ENCODE measurements at regions not wholly inside any gene's neighbourhood (a gene's known extent, or its start where the extent isn't known, plus 50 kb on each side); places are given as distances from the start of the nearest gene placed in this dataset.

DNA sequence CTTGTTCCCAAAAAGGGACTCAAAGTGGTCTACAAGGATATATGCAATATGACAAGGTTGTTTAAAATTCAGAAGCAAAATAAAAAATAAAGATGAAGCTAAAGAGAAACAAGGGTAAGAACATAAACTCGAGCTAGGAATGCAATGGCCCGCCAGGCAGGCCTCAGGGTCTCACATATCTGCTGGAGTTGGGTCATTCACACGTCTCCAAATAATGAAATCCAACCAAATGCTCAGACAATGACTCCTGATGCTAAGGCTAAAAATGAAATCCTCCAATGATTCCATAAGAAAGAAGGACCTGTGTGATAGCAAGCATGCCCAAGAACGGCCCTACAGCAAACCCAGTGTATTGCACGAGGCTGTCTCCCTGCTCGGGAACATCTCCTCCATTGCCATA, 153.3 kb upstream of the ETS2 start:
- Histone ChIP-seq H3K9ac (ENCODE audit: low read length) (no peak overlapping the region), H3K9me3 (ENCODE audit: insufficient read depth, low read length) (no peaks in the 10 kb centered on the region), H3K36me3 (ENCODE audit: low read length) (no peaks in the 10 kb centered on the region), H3K4me3 (ENCODE audit: insufficient read depth, low read length, poor library complexity, severe bottlenecking) (no peak overlapping the region), H3K79me2 (ENCODE audit: insufficient read depth, low read length) (no peaks in the 10 kb centered on the region), H3K27me3 (ENCODE audit: low read length) (no peaks in the 10 kb centered on the region), H3K27ac (ENCODE audit: low read depth, low read length) (no peak overlapping the region), H3F3A (ENCODE audit: insufficient read depth) (no peaks in the 10 kb centered on the region), H3K4me2 (ENCODE audit: low read depth, low read length, poor library complexity, severe bottlenecking) (no peak overlapping the region), H4K20me1 (ENCODE audit: low read depth, low read length) (no peaks in the 10 kb centered on the region), H3K9me2 (replicated peaks; ENCODE audit: insufficient read depth, low read length) (no peaks in the 10 kb centered on the region), H2AFZ (ENCODE audit: low read depth, low read length, severe bottlenecking) (no peak overlapping the region)
- TF ChIP-seq, protein P1, sequence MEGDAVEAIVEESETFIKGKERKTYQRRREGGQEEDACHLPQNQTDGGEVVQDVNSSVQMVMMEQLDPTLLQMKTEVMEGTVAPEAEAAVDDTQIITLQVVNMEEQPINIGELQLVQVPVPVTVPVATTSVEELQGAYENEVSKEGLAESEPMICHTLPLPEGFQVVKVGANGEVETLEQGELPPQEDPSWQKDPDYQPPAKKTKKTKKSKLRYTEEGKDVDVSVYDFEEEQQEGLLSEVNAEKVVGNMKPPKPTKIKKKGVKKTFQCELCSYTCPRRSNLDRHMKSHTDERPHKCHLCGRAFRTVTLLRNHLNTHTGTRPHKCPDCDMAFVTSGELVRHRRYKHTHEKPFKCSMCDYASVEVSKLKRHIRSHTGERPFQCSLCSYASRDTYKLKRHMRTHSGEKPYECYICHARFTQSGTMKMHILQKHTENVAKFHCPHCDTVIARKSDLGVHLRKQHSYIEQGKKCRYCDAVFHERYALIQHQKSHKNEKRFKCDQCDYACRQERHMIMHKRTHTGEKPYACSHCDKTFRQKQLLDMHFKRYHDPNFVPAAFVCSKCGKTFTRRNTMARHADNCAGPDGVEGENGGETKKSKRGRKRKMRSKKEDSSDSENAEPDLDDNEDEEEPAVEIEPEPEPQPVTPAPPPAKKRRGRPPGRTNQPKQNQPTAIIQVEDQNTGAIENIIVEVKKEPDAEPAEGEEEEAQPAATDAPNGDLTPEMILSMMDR (IDR thresholded peaks at IDR 0.05; ENCODE audit: insufficient read depth, low read length, poor library complexity, severe bottlenecking), result no peak
- no peak for TF ChIP-seq EZH2phosphoT487 (conservative IDR thresholded peaks at IDR 0.05; ENCODE audit: low read length)

DNA sequence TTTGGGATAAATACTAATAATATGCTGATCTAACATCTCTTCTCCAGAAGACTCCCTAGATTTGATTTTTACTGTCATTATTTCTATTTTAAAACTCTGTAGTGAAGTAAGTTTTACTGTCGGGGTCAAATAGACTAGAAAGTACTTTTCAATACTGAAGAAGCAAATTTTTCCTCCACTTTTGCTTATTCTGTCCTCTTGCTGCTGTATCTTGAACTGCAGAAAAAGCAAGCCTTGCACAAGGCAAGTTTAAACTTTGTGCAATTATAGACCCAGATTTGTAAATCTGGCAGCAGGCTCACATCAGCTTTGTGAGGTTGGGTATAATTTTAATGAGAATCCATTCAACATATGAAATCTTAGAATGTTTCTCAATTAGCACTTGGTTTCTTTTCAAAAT, 151.1 kb upstream of the ETS2 start:
- no peak overlapping the region for H3K9ac ChIP-seq (ENCODE audit: low read length)
- no peaks in the 10 kb centered on the region for H3K9me3 ChIP-seq (ENCODE audit: insufficient read depth, low read length)
- H3F3A ChIP-seq (ENCODE audit: insufficient read depth), result no peaks in the 10 kb centered on the region
- H3K4me2 ChIP-seq (ENCODE audit: low read depth, low read length, poor library complexity, severe bottlenecking), result no peak overlapping the region
- H3K4me3 ChIP-seq (ENCODE audit: insufficient read depth, low read length, poor library complexity, severe bottlenecking), result no peak overlapping the region
- no peaks in the 10 kb centered on the region for H3K9me2 ChIP-seq (replicated peaks; ENCODE audit: insufficient read depth, low read length)
- H4K20me1 ChIP-seq (ENCODE audit: low read depth, low read length), result no peaks in the 10 kb centered on the region
- H2AFZ ChIP-seq (ENCODE audit: low read depth, low read length, severe bottlenecking), result no peak overlapping the region
- H3K27me3 ChIP-seq (ENCODE audit: low read length), result no peaks in the 10 kb centered on the region
- TF ChIP-seq, protein P1 (IDR thresholded peaks at IDR 0.05; ENCODE audit: insufficient read depth, low read length, poor library complexity, severe bottlenecking), result no peak
- no peak for TF ChIP-seq EZH2phosphoT487 (conservative IDR thresholded peaks at IDR 0.05; ENCODE audit: low read length)
- H3K79me2 ChIP-seq (ENCODE audit: insufficient read depth, low read length), result no peaks in the 10 kb centered on the region
- no peaks in the 10 kb centered on the region for H3K36me3 ChIP-seq (ENCODE audit: low read length)
- no peak overlapping the region for H3K27ac ChIP-seq (ENCODE audit: low read depth, low read length)

DNA sequence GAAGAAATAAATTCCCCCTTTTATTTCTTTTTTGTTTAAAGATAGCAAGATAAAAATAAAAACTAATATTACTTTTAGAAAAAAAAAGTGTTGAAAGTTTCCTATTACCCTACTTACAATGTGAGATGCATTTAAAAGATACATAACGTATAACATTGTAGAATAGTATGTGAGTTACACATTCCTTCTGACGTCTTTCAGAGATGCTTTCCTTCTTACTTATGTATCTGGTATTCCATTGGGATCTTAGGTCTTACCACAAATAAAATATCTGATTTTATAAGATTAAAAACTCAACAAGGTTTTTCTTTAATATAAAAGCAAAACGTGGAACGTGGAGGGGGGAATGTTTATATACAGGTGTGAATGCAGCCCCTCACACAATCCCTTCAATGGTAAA, 147.2 kb upstream of the ETS2 start:
- Histone ChIP-seq H4K20me1 (ENCODE audit: low read depth, low read length) (no peaks in the 10 kb centered on the region), H3K9ac (ENCODE audit: low read length) (no peak overlapping the region), H3K9me2 (replicated peaks; ENCODE audit: insufficient read depth, low read length) (no peaks in the 10 kb centered on the region), H3K4me2 (ENCODE audit: low read depth, low read length, poor library complexity, severe bottlenecking) (no peak overlapping the region), H3K27ac (ENCODE audit: low read depth, low read length) (no peak overlapping the region), H3K36me3 (ENCODE audit: low read length) (no peaks in the 10 kb centered on the region), H3K79me2 (ENCODE audit: insufficient read depth, low read length) (no peaks in the 10 kb centered on the region), H3K9me3 (ENCODE audit: insufficient read depth, low read length) (no peaks in the 10 kb centered on the region), H3K27me3 (ENCODE audit: low read length) (no peaks in the 10 kb centered on the region), H3K4me3 (ENCODE audit: insufficient read depth, low read length, poor library complexity, severe bottlenecking) (no peak overlapping the region), H3F3A (ENCODE audit: insufficient read depth) (no peaks in the 10 kb centered on the region), H2AFZ (ENCODE audit: low read depth, low read length, severe bottlenecking) (no peak overlapping the region)
- TF ChIP-seq, protein P1 (IDR thresholded peaks at IDR 0.05; ENCODE audit: insufficient read depth, low read length, poor library complexity, severe bottlenecking), result no peak
- no peak for TF ChIP-seq EZH2phosphoT487 (conservative IDR thresholded peaks at IDR 0.05; ENCODE audit: low read length)

- no peak overlapping the region for H2AFZ ChIP-seq (ENCODE audit: low read depth, low read length, severe bottlenecking)
- H3K4me2 ChIP-seq (ENCODE audit: low read depth, low read length, poor library complexity, severe bottlenecking), result no peak overlapping the region
- no peaks in the 10 kb centered on the region for H4K20me1 ChIP-seq (ENCODE audit: low read depth, low read length)
- no peaks in the 10 kb centered on the region for H3K79me2 ChIP-seq (ENCODE audit: insufficient read depth, low read length)
- H3K36me3 ChIP-seq (ENCODE audit: low read length), result no peaks in the 10 kb centered on the region
- no peaks in the 10 kb centered on the region for H3K9me2 ChIP-seq (replicated peaks; ENCODE audit: insufficient read depth, low read length)
- no peaks in the 10 kb centered on the region for H3K9me3 ChIP-seq (ENCODE audit: insufficient read depth, low read length)
- TF ChIP-seq EZH2phosphoT487 (conservative IDR thresholded peaks at IDR 0.05; ENCODE audit: low read length), result no peak
- no peak overlapping the region for H3K4me3 ChIP-seq (ENCODE audit: insufficient read depth, low read length, poor library complexity, severe bottlenecking)
- H3K27ac ChIP-seq (ENCODE audit: low read depth, low read length), result no peak overlapping the region
- H3F3A ChIP-seq (ENCODE audit: insufficient read depth), result no peaks in the 10 kb centered on the region
- no peaks in the 10 kb centered on the region for H3K27me3 ChIP-seq (ENCODE audit: low read length)
- no peak overlapping the region for H3K9ac ChIP-seq (ENCODE audit: low read length)
These were observed 145.8 kb upstream of the ETS2 start for GRCh38 chr21:38659936-38660332.

All from SU-DHL-6 (cell line).